Left renal cortex interstitium (tissue), 4 donors: ENCODE measurements at regions not wholly inside any gene's neighbourhood (a gene's known extent, or its start where the extent isn't known, plus 50 kb on each side); places are given as distances from the start of the nearest gene placed in this dataset.

Experiments
- DNase-seq, 4 donors: peaks; one replicate each; pipeline ENCODE4 v3.0.0-alpha.2; 2013; ENCODE audit warnings: low read depth in 4 of 4, low spot score in 2 of 4, missing footprints in 1 of 4

DNA sequence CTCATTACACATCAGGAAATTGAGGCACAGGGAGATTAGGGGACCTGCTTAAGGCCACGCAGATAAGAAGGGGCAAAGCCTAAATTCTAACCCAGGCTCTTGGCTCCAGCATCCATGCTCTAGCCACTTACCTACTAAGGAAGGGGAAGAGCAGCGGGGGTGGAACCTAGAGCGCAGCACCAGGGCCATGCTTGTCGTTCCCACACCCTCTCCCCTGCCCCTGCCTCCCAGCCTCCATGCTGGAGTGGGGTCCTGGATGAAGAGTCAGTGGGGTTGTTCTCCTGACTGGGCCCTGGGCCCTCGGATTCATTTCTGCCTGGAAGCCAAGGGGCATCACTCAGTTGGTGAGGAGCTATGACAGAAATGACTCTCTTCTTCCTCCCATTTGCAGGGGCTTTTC is 133.3 kb downstream of the FOXD2 start:
- no peak for DNase-seq

DNA sequence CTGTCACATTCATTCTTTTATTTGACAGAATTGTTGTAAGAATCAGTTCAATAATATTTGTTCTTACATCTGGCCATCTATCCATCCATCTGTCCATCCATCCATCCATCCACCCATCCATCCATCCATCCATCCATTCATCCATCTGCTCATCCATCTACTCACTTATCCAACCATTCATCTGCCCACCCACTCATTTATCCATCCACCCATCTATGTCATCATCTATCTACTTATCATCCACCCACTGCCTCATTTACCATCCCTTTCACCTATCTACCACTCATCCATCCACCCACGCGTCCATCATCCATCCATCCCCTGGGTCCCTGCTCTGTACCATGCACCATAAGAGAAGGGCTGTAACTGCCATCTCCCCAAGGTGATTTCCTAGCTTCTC is 134.1 kb downstream of the FOXD2 start:
- DNase-seq, result no peak

DNA sequence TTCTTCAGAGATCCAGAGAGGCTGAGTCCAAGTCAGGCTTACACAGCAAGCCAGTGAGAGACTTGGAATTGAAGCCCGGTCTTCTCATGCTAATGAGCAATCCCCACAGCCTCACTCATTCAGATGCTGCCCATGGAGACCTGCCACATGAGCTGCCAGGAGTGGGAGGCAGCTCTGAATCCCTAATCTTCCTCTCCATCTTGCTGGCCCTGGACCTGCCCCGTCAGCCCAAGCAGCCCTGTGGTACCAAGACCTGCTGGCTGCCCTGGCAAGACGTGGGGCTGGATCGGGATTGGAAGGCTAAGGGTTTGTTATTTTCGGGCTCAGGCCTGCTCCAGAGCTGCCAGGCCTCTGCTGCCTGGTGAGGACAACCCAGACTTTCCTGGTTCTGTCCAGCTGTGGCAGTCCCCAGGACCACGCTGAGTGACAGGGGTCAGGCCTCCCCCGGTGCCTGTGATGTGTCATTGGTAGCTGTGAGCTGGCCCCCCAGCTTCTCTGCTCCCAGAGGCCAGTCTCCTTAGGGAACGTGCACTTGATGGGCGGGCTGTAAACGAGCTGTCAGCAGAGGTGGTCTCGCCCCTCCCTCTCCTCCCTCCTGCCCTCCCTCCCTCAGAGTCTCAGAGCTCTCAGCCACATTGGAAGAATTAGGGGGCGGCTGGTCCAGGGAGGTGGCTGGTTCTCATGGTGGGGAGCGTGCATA is 135.0 kb downstream of the FOXD2 start:
- no peak for DNase-seq

DNA sequence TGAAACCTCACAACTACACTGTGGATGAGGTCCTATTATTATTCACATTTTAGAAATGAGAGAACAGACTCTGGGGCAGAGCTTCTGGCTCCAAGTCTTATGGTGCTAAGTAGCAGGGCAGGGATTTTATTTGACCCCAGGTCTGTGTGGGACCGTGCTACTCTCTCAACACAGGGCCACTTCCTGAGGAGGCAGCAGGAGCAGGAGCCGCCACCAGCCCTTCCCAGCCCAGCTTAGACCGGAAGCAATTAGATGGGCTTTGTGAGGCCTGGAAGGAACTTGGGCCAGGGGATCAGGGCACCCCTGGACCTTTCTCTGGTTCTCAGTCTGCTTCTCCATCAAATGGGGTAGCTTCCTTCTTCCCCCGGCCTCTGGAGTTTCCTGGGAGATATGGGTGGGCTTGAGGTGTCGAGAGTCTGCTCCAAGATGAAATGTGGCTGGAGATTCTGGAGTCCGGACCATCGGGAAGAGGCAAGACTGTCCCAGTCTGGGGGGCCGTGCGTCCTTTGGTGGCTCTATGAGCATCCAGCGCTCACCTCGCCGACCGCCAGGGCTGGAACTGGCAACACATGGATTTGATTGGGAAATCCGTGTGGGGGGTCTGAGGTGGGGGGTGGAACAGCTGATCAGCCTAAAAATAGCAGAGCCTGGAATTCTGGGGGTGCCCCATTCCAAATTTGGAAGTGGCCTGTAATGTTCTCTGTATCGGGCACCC is 136.8 kb downstream of the FOXD2 start:
- no peak for DNase-seq

DNA sequence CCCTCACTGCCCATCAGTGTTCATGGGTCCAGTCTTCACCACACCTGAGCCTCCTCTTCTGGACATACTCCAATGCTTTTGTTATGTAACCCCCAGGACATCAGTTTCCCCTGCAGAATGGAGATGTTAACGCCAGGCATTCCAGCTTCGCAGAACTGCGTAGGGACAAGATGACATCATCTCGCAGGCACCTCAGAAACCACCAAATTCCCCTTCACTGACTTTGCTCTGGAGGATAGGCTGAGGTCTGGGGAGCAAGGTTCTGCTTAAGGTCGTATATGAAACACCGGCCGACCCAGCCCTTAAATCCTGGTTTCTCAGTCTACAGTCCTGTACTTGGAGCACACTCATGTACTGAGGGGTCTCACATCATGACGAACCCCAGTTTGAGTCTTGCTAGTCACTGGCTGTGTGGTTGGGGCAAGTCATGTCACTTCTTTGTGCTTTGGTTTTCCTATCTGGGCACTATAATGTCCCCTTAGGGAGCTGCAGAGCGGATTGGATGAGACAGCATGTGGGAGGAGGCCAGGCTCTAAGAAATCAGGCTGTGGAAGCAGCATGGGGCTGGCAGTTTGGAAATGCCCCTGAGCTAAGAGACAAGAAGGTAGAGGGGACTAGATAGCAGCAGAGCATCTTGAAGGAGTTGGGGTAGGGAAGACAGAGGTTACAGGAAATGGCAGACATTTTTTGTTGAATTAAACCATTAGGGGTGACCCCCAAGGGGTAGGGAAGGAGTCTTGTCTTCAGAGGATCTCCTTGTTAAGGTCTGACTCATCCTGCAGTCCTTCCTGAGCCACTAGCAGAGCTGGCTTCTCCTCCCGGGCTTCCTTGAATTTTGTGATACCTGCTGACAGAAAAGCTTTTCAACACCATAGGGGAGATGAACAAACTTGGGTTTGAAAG is 138.3 kb downstream of the FOXD2 start:
- no peak for DNase-seq

DNA sequence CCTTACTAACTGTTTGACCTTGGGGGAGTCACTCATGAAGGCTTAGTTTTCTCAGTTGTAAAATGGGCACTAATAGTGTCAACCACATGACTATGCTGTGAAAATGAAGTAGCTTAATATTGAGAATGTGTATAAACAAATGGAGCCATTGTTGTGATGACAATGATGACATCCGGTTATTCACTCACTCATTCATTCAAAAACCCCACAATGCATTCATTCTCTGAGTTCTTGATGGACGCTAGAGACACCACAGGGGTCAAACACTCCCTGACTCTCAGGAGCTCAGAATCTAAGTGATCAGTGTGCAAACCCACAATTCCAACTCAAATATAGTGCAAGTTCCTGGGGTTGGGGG is 138.9 kb downstream of the FOXD2 start:
- DNase-seq, result no peak

DNA sequence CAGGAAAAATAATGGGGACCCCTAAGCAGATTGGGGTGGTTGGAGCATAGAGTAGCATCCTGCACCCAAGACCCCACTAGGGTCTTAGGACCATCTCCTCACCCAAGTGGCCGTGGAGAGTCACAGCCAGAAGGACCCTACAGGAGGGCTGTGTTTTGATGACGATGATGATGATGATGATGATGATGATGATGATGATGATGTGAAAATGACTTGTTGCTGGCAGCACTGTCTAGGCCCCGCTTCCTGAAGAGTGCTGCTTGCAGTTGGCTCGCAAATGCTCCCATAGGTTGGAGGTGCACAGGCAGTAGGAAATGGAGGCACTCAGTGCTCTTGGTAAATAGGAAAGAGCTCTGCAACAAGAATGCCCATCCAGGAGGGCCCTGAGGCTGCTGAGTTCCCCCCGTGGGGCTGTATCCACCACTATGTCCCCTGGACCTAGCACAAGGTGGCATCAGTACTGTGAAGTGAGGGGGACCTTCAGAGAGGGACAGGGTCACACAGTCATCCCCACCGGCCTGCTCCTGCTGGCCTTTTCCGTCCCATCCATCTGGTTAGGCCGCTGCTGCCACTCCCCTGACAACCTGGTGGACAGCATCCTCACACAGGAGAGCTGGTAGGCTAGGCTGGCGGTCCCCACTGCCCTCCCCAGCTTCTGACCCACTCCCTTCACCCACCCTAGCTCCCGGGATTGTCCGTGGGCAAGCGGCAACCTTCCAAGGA is 139.6 kb downstream of the FOXD2 start:
- DNase-seq, result no peak

DNA sequence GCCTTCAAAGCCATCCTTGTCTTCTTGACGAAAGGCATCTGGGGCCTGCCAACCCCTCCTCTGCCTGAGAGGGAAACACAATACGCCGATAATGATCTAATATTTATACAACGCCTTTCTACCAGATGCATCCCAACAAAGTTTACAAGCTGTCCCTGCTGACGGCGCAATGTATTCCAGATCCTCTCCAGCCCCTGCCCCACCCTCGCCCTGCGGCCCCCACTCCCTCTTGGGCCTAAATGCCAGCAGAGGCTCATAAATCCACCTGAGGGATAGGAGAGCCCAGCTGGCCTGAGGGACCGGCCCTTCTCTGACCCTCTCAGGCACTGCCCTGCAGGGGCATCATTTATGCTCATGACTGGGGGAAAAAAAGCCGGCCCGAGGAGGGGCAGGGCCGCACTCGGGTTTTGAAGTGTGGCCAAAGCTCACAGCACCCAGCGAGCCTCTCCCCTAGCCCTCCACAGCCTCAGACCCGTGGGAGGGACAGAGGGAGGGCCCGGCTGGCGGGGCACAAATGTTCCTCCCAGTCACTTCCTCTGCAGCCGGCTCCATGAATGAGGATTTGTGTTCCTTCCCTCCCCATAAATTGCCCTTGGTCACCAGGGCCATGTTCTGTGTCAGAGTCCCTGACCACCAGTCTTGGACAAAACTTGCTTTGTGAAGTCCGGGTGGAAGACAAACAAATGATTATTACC is 140.3 kb downstream of the FOXD2 start:
- peak in 3 of 4 donors; percentile 68 to 79 (median 70) for DNase-seq

DNA sequence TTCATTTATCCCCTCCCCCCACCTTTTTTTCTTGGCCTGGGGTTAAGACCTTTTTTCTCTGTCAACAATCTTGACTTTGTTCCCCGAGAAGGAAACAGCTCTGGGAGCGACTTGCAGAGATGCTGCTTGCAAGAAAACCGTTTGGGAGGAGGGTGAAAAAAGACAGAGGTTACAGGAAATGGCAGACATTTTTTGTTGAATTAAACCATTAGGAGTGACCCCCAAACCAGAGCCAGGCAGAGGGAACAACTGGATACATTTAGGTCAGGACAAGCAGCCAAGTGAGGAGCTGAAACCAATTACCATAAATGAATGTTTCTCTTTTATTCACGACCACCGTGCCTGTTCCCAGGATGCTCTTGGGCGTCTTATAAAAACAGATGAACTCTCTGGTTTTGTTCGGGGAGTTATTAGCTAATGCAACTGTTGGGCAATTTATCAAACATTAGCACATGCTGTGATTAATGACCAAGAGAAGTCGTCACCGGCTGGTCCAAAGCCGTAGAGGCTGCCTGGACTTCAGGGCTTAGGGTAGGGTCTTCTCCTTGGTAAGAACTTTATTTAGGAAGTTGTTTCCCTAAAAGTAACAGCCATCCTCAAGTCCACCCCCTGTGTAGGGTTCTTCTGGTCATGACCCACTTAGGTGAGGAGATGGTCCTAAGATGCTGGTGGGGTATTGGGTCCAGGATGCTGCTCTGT is 141.0 kb downstream of the FOXD2 start:
- DNase-seq, result no peak

DNA sequence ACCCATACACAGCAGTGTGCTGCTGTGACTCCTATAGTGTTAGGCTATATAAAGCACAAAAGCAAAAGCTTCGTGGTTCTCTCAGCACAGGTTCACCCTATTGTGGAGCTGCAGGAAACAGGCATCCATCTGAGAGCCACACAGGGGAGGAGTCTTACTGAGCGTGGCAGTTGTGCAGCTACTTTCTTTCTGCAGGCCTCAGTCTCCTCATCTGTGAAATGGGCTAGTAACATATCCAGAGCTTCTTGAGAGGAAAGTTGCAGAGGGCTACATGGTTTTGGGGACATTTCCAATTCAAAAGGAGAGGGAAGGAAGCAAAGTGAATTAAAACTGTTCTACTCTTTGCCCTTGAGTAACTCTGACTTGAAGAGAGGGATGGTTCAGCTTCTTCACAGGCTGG is 142.0 kb downstream of the FOXD2 start:
- DNase-seq, result no peak

DNA sequence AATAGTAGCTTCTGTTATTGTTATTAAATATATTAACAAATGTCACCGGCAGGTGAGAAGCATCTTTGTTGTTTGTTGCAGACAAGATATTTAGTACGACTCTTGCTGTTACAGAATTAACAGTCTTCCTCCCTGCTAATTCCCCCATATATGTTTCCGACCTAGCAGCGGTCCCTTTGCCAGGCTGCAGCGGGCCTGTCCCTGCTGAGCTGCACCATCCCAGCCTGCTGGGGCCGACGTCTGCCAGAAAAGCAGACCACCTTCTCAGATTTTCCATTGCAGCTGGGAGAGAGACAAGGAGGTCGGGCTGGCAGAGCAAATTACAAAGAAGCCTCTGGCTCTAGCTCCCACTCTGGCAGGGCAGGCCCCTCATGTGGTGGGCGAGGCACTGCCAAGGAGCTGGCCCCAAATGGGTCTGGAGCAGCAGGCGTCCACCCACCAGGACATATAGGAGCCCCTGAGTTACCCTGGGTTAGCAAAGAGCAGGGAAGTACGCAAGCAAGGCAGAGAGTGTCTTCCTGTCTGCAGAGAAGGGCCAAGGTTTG is 142.7 kb downstream of the FOXD2 start:
- no peak for DNase-seq

DNA sequence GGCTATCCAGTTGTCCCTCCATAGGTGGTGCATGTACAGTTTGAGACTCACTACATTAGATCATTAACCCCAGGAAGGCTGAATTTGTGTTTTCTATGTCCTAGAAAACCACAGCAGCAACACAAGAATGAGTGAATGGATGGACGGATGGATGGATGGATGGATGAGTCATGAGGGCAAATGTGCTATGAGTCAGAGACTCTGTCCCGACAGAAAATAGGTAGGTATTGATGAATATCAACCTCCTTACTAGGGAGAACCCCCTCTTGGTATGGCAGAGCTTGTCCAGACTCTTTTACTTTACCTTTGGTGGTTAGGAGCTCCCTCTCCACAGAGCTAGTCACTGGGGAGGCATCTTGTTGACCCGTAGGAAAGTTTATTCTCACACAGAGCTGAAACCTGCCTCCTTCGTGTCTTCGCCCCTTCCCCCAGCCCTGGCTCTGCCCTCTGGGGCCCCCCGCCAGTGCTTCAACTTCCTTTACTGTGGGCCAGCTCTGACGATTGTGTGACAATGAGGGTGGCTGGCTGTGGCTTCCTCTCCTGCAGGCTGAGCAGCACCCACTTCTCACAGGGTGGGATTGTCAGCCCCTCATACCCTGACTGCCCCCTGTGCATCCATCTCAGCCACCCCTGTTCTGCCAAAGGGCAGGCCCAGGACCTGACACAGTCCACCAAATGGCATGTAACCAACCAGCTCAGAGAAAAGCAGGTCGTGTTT is 145.2 kb downstream of the FOXD2 start:
- DNase-seq, result no peak

DNA sequence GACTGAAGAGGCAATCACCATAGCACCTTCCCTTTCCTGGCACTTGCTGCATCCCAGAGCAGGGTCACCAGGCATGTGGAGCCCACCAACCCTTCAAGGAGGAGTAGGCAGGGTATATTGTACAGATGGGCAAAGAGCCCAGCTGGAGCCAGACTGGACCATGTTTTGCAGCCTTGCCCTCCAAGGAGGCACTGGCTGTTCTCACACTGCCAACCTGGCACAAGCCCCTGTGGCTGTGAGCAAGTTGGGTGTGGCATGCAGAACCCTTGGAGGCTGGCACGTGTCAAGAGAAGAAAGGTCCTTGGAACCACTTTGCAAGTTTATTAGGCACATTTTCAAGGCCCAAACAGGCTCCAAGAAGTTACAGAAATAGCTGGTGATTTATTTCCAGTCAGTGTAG is 146.4 kb downstream of the FOXD2 start:
- DNase-seq, result no peak

DNA sequence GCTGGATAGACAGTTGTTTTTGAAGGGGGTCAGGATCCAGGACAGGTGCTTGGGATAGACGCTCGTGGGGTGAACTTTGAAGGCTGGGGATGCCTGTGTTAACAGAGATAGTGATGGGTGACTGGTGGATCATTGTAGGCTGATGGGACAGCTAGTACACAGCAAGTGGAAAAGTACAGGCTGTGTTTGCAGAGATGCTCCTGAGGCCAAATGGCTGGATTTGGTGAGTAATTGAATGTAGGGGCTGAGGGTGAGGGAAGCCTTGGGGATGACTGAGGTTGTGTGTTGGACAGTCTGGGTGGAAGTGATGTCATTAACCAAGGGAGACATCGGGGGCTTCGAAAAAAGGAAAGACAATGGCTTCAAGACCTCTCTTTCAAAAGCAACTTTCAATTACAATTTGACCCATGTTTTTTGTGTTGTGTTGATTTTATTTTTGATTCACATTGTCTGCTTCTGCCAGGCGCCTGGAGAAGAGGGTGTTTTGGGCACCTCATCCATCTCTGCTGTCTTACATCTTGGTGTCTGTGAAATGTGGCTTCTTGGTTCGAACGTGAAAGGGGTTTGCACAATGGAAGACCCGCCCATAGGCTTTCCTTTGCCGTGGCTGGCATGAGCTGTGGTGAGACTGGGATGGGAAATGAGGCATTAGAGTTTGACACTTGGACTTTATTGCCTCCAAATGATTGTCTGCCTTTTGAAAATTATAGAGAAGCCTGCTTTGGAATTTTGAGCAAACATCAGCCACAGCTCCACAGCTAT is 147.5 kb downstream of the FOXD2 start:
- DNase-seq, result no peak

DNA sequence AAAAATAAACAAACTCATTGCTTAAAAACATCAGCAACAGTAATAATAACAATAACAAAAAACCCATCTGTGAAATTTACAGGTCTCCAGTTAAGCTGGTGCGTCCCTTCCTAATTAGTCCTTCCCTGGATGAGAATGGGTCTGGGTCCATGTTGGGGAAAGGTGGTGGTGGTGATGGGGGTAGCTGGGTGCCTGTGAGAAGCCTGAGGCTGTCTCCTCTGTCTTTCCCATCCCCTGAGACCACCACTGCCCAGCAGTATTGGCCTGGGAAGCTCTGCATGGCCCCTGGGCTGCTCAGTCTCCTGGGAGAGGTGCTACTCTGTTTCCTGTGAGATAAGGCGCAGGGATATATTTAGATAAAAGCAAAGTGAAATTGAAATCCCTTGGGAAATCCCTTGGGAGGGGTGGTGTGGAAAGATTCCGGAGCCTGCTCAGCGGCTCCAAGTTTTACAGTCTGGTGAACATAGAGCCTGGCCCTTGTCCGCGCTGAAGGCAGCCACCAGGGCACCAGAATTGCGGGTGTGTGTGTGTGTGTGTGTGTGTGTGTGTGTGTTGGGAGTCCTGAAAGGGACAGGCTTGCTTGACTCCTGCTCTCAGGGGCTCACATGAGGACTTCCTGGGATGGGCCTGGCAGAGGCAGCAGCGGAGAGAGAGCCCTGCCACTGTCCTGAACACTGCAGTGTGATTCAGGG is 150.2 kb downstream of the FOXD2 start:
- DNase-seq, result no peak

DNA sequence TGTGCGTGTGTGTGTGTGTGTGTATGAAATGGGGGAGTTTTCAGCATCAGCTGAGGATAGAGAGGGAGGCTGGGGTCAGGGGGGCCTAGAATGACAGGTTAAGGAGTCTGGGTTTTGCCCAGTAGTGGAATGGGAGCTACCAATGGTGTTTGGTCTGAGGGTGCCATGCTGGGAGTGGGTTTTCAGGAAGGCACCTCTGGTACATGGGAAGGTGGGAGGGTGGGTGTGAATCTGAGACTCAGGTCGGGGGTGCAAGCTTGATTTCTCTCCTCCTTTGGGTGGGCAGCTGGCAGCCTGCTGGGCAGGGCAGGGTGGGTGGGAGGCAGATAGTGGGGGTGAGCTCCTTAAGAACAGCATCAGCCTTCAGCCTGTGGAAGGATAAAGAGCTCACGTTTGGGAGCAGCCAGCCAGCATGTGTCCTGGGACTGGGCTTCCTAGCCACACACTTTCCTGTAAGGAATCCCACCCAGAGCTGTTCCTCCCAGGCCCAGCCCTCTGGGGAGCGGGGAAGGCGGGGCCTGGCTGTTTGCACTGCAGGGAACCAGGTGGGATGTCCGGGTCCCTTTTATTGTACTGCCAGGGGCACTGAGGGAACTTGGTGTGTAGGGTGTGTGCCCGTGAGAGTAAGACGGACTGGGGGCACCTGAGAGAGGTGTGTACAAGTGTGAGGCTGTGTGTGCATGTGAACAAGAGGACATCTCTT is 152.8 kb downstream of the FOXD2 start:
- DNase-seq, result no peak

DNA sequence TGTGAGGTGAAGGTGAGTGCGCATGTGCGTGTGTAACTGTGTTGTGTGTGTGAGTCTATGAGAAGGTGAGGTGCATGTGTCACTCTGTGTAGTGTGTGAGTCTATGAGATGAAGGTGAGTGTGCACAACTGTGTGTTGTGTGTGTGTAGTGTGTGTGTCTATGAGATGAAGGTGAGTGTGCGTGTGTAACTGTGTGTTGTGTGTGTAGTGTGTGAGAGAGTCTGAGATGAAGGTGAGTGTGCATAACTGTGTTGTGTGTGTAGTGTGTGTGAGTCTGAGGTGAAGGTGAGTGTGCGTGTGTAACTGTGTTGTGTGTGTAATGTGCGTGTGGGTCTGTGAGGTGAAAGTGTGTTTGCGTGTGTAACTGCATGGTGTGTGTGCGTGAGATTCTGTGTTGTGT is 154.0 kb downstream of the FOXD2 start:
- DNase-seq, result no peak
